ENCODE measurements at regions not wholly inside any gene's neighbourhood (a gene's known extent, or its start where the extent isn't known, plus 50 kb on each side); places are given as distances from the start of the nearest gene placed in this dataset.

GRCh38 chr12:125245581-125246557 is 180.6 kb downstream of the AACS start:
- TF ChIP-seq MAX (IDR thresholded peaks at IDR 0.05) (no peak), CEBPB (IDR thresholded peaks at IDR 0.05) (no peak), RAD21 (IDR thresholded peaks at IDR 0.05; ENCODE audit: low read depth) (no peak), EGR1 (IDR thresholded peaks at IDR 0.05) (no peak), ZBTB7A (IDR thresholded peaks at IDR 0.05; ENCODE audit: low read depth) (no peak), REST (IDR thresholded peaks at IDR 0.05; ENCODE audit: low read depth) (no peak), FOXM1 (IDR thresholded peaks at IDR 0.05; ENCODE audit: borderline replicate concordance, low read depth) (no peak), CREB1 (IDR thresholded peaks at IDR 0.05; ENCODE audit: low read depth) (no peak), EP300 (IDR thresholded peaks at IDR 0.05; ENCODE audit: borderline replicate concordance) (no peak), TAF1 (IDR thresholded peaks at IDR 0.05; ENCODE audit: low read depth) (no peak), TEAD4 (IDR thresholded peaks at IDR 0.05) (no peak), USF1 (IDR thresholded peaks at IDR 0.05) (no peak), TCF12 (IDR thresholded peaks at IDR 0.05; ENCODE audit: low read depth) (no peak), YY1 (IDR thresholded peaks at IDR 0.05; ENCODE audit: low read depth) (no peak), NFIC (IDR thresholded peaks at IDR 0.05) (no peak)

GRCh38 chr12:125247477-125247876 is 182.2 kb downstream of the AACS start:
- TF ChIP-seq CEBPB (IDR thresholded peaks at IDR 0.05) (no peak), RAD21 (IDR thresholded peaks at IDR 0.05; ENCODE audit: low read depth) (no peak), ZBTB7A (IDR thresholded peaks at IDR 0.05; ENCODE audit: low read depth) (no peak), FOXM1 (IDR thresholded peaks at IDR 0.05; ENCODE audit: borderline replicate concordance, low read depth) (no peak), TAF1 (IDR thresholded peaks at IDR 0.05; ENCODE audit: low read depth) (no peak), EGR1 (IDR thresholded peaks at IDR 0.05) (no peak), EP300 (IDR thresholded peaks at IDR 0.05; ENCODE audit: borderline replicate concordance) (no peak), TEAD4 (IDR thresholded peaks at IDR 0.05) (no peak), NFIC (IDR thresholded peaks at IDR 0.05) (no peak), YY1 (IDR thresholded peaks at IDR 0.05; ENCODE audit: low read depth) (no peak)

GRCh38 chr12:125249066-125249824 is 184.0 kb downstream of the AACS start:
- TF ChIP-seq NFIC (IDR thresholded peaks at IDR 0.05) (no peak), EGR1 (IDR thresholded peaks at IDR 0.05) (no peak), RAD21 (IDR thresholded peaks at IDR 0.05; ENCODE audit: low read depth) (no peak)

- TF ChIP-seq NFIC (IDR thresholded peaks at IDR 0.05) (no peak), TCF12 (IDR thresholded peaks at IDR 0.05; ENCODE audit: low read depth) (no peak), YY1 (IDR thresholded peaks at IDR 0.05; ENCODE audit: low read depth) (no peak), RAD21 (IDR thresholded peaks at IDR 0.05; ENCODE audit: low read depth) (no peak), ZBTB7A (IDR thresholded peaks at IDR 0.05; ENCODE audit: low read depth) (no peak), TEAD4 (IDR thresholded peaks at IDR 0.05) (no peak), USF1 (IDR thresholded peaks at IDR 0.05) (no peak), MAX (IDR thresholded peaks at IDR 0.05) (no peak), REST (IDR thresholded peaks at IDR 0.05; ENCODE audit: low read depth) (no peak), TAF1 (IDR thresholded peaks at IDR 0.05; ENCODE audit: low read depth) (no peak), CEBPB (IDR thresholded peaks at IDR 0.05) (no peak), CREB1 (IDR thresholded peaks at IDR 0.05; ENCODE audit: low read depth) (no peak), FOXM1 (IDR thresholded peaks at IDR 0.05; ENCODE audit: borderline replicate concordance, low read depth) (no peak), EP300 (IDR thresholded peaks at IDR 0.05; ENCODE audit: borderline replicate concordance) (no peak), EGR1 (IDR thresholded peaks at IDR 0.05) (no peak)
Observed at GRCh38 chr12:125249932-125250331, 184.7 kb downstream of the AACS start.

GRCh38 chr12:125254236-125254635 is 189.0 kb downstream of the AACS start:
- TF ChIP-seq RAD21 (IDR thresholded peaks at IDR 0.05; ENCODE audit: low read depth) (no peak), EGR1 (IDR thresholded peaks at IDR 0.05) (no peak), FOXM1 (IDR thresholded peaks at IDR 0.05; ENCODE audit: borderline replicate concordance, low read depth) (no peak), REST (IDR thresholded peaks at IDR 0.05; ENCODE audit: low read depth) (no peak), MAX (IDR thresholded peaks at IDR 0.05) (no peak)
